ENCODE measurements at regions not wholly inside any gene's neighbourhood (a gene's known extent, or its start where the extent isn't known, plus 50 kb on each side); places are given as distances from the start of the nearest gene placed in this dataset.

GRCh38 chr11:109795234-109795633 lies 298.0 kb upstream of the ZC3H12C start:
- Mint-ChIP-seq H3K4me3 (no peak overlapping the region), H3K4me1 (no peaks in the 10 kb centered on the region), H3K36me3 (ENCODE audit: low read depth) (no peaks in the 10 kb centered on the region), H3K27me3 (ENCODE audit: low read depth) (no peaks in the 10 kb centered on the region), H3K9me3 (no peaks in the 10 kb centered on the region), H3K27ac (ENCODE audit: unreplicated experiment) (no peak overlapping the region)
- TF ChIP-seq CTCF (conservative IDR thresholded peaks at IDR 0.05), result no peak
- no peak for DNase-seq (ENCODE audit: low read depth, low spot score)

- Mint-ChIP-seq H3K27me3 (ENCODE audit: low read depth) (no peaks in the 10 kb centered on the region), H3K36me3 (ENCODE audit: low read depth) (no peaks in the 10 kb centered on the region), H3K4me1 (no peaks in the 10 kb centered on the region), H3K9me3 (peaks cover 2% of the 10 kb centered on the region), H3K4me3 (no peak overlapping the region), H3K27ac (ENCODE audit: unreplicated experiment) (no peak overlapping the region)
- no peak for TF ChIP-seq CTCF (conservative IDR thresholded peaks at IDR 0.05)
- DNase-seq (ENCODE audit: low read depth, low spot score), result no peak
These were observed 296.9 kb upstream of the ZC3H12C start for GRCh38 chr11:109796253-109796652.

DNA sequence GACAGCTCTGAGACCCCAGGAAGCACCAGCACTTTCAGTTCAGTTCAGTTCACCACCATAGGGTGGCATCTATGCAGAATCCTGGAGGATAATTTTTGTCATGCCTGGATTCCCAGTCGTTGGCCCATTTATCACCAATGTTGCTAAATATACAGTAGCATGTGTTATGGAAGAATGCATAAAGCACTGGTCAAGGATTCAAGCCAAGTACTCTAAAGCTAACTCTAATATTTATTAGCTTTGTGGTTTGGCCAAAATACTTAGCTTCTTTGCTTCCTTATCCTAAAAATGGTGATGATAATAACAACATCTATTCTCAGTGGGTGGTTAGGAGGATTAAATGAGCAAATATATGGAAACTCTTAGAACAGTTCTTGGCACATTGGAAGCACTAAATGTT lies 294.7 kb upstream of the ZC3H12C start:
- no peak for DNase-seq (ENCODE audit: low read depth, low spot score)
- Mint-ChIP-seq H3K27me3 (ENCODE audit: low read depth) (no peaks in the 10 kb centered on the region), H3K4me1 (no peaks in the 10 kb centered on the region), H3K36me3 (ENCODE audit: low read depth) (no peaks in the 10 kb centered on the region), H3K4me3 (no peak overlapping the region), H3K9me3 (peaks cover 2% of the 10 kb centered on the region), H3K27ac (ENCODE audit: unreplicated experiment) (no peak overlapping the region)
- TF ChIP-seq CTCF (conservative IDR thresholded peaks at IDR 0.05), result no peak

DNA sequence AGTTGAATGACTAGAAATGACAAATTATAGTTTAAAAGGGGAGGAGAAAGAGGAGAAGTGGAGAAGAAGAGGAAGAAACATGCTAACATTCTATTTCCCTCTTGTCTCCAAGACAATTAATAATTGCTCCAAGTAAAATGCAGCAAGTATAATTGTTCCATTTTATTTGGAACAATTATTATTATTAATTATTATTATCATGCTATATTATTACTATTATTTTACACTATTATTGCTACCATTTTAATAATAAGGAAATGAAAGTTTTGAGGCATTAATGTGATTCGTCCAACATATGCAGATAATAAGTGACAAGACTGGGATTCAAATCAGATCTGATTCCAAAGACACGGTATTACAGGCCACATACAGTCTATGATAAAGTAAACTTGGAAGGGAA lies 293.6 kb upstream of the ZC3H12C start:
- Mint-ChIP-seq H3K27me3 (ENCODE audit: low read depth) (no peaks in the 10 kb centered on the region), H3K4me1 (no peaks in the 10 kb centered on the region), H3K27ac (ENCODE audit: unreplicated experiment) (no peak overlapping the region), H3K36me3 (ENCODE audit: low read depth) (no peaks in the 10 kb centered on the region), H3K4me3 (no peak overlapping the region), H3K9me3 (peaks cover 2% of the 10 kb centered on the region)
- no peak for TF ChIP-seq CTCF (conservative IDR thresholded peaks at IDR 0.05)
- DNase-seq (ENCODE audit: low read depth, low spot score), result no peak

GRCh38 chr11:109804911-109805310 lies 288.3 kb upstream of the ZC3H12C start:
- TF ChIP-seq CTCF (conservative IDR thresholded peaks at IDR 0.05), result no peak
- Mint-ChIP-seq H3K4me1 (no peaks in the 10 kb centered on the region), H3K9me3 (peaks cover 12% of the 10 kb centered on the region), H3K27me3 (ENCODE audit: low read depth) (no peaks in the 10 kb centered on the region), H3K27ac (ENCODE audit: unreplicated experiment) (no peak overlapping the region), H3K36me3 (ENCODE audit: low read depth) (peaks cover 2% of the 10 kb centered on the region), H3K4me3 (no peak overlapping the region)
- DNase-seq (ENCODE audit: low read depth, low spot score), result no peak

- Mint-ChIP-seq H3K4me1 (no peaks in the 10 kb centered on the region), H3K27ac (ENCODE audit: unreplicated experiment) (no peak overlapping the region), H3K4me3 (no peak overlapping the region), H3K36me3 (ENCODE audit: low read depth) (peaks cover 2% of the 10 kb centered on the region), H3K9me3 (peaks cover 9% of the 10 kb centered on the region), H3K27me3 (ENCODE audit: low read depth) (no peaks in the 10 kb centered on the region)
- no peak for TF ChIP-seq CTCF (conservative IDR thresholded peaks at IDR 0.05)
- no peak for DNase-seq (ENCODE audit: low read depth, low spot score)
These were observed 287.0 kb upstream of the ZC3H12C start for GRCh38 chr11:109806205-109806604.

All from neural crest cell (in vitro differentiated cells).